Liver (tissue), 8 donors: ENCODE measurements at regions not wholly inside any gene's neighbourhood (a gene's known extent, or its start where the extent isn't known, plus 50 kb on each side); places are given as distances from the start of the nearest gene placed in this dataset.

Source experiments
- DNase-seq: peaks from one replicate; pipeline ENCODE4 v3.0.0-alpha.2; 2017; ENCODE audit warnings: low spot score
- H3K27ac ChIP-seq, 2 donors: one replicate each; pipeline ENCODE4 v1.7.0; 2013; ENCODE audit warnings: inconsistent platforms in 2 of 2, low read length in 2 of 2, control low read depth in 1 of 2, low read depth in 1 of 2, mild to moderate bottlenecking in 1 of 2
- H3K27me3 ChIP-seq, 4 donors: one replicate each; pipeline versions ENCODE4 v1.6.1 to v1.7.0; 2013; ENCODE audit warnings: low read length in 3 of 4, inconsistent platforms in 1 of 4, mild to moderate bottlenecking in 1 of 4, moderate library complexity in 1 of 4; ENCODE audit not compliant: control insufficient read depth in 4 of 4, insufficient read depth in 4 of 4
- H3K36me3 ChIP-seq, 4 donors: one replicate each; pipeline versions ENCODE4 v1.6.1 to v1.7.0; 2013; ENCODE audit warnings: low read length in 3 of 4, mild to moderate bottlenecking in 3 of 4, low read depth in 1 of 4, moderate library complexity in 1 of 4; ENCODE audit not compliant: control insufficient read depth in 4 of 4, insufficient read depth in 3 of 4
- H3K4me1 ChIP-seq, 4 donors: one replicate each; pipeline versions ENCODE4 v1.6.1 to v1.7.0; 2013; ENCODE audit warnings: low read length in 3 of 4, mild to moderate bottlenecking in 3 of 4, moderate library complexity in 1 of 4; ENCODE audit not compliant: control insufficient read depth in 4 of 4, insufficient read depth in 4 of 4
- H3K4me3 ChIP-seq, 3 donors: one replicate each; pipeline versions ENCODE4 v1.6.1 to v1.7.0; 2013; ENCODE audit warnings: low read length in 3 of 3, control low read depth in 1 of 3, low read depth in 1 of 3, mild to moderate bottlenecking in 1 of 3
- H3K9ac ChIP-seq, 2 donors: one replicate each; pipeline ENCODE4 v1.7.0; 2013; ENCODE audit warnings: low read length in 2 of 2, mild to moderate bottlenecking in 2 of 2, moderate library complexity in 2 of 2, control low read depth in 1 of 2, low read depth in 1 of 2
- H3K9me3 ChIP-seq, 4 donors: one replicate each; pipeline versions ENCODE4 v1.6.1 to v1.7.0; 2013; ENCODE audit warnings: low read length in 3 of 4; ENCODE audit not compliant: control insufficient read depth in 4 of 4
- EGR1 ChIP-seq, 2 donors: IDR thresholded peaks; 2 replicates each; pipeline ENCODE4 v1.6.1; 2016 to 2018; ENCODE audit warnings: antibody characterized with exemption in 2 of 2, low read depth in 2 of 2
- FOXA1 ChIP-seq: IDR thresholded peaks from 2 replicates; pipeline ENCODE4 v1.6.1; 2016; ENCODE audit warnings: antibody characterized with exemption
- FOXA2 ChIP-seq: IDR thresholded peaks from 2 replicates; pipeline ENCODE4 v1.6.1; 2016; ENCODE audit warnings: antibody characterized with exemption
- GABPA ChIP-seq, 2 donors: IDR thresholded peaks in 1 of 2; conservative IDR thresholded peaks in 1 of 2; 2 replicates each; pipeline ENCODE4 v1.6.1; 2016; ENCODE audit warnings: antibody characterized with exemption in 2 of 2, mild to moderate bottlenecking in 1 of 2, moderate library complexity in 1 of 2
- HNF4A ChIP-seq, 2 donors: conservative IDR thresholded peaks; 2 replicates each; pipeline ENCODE4 v1.6.1; 2016; ENCODE audit warnings: antibody characterized with exemption in 2 of 2, mild to moderate bottlenecking in 2 of 2
- HNF4G ChIP-seq: IDR thresholded peaks from 2 replicates; pipeline ENCODE4 v1.6.1; 2016; ENCODE audit warnings: antibody characterized with exemption
- JUND ChIP-seq, 2 donors: IDR thresholded peaks; 2 replicates each; pipeline ENCODE4 v1.6.1; 2016; ENCODE audit warnings: antibody characterized with exemption in 2 of 2
- NR2F2 ChIP-seq: IDR thresholded peaks from 2 replicates; pipeline ENCODE4 v1.6.1; 2016; ENCODE audit warnings: antibody characterized with exemption
- RAD21 ChIP-seq, 2 donors: IDR thresholded peaks; 2 replicates each; pipeline ENCODE4 v1.6.1; 2016; ENCODE audit warnings: antibody characterized with exemption in 2 of 2, mild to moderate bottlenecking in 2 of 2
- RXRA ChIP-seq, 2 donors: IDR thresholded peaks; 2 replicates each; pipeline ENCODE4 v1.6.1; 2017 to 2018; ENCODE audit warnings: antibody characterized with exemption in 2 of 2, mild to moderate bottlenecking in 1 of 2
- SP1 ChIP-seq: IDR thresholded peaks from 2 replicates; pipeline ENCODE4 v1.6.1; 2018; ENCODE audit warnings: antibody characterized with exemption, mild to moderate bottlenecking
- TAF1 ChIP-seq: conservative IDR thresholded peaks from 2 replicates; pipeline ENCODE4 v1.6.1; 2016; ENCODE audit warnings: antibody characterized with exemption, mild to moderate bottlenecking
- YY1 ChIP-seq: IDR thresholded peaks from 2 replicates; pipeline ENCODE4 v1.6.1; 2016; ENCODE audit warnings: antibody characterized with exemption, mild to moderate bottlenecking
- WGBS: extraction: QIAGEN DNeasy Blood & Tissue Kit; methylation state at CpG from one replicate; pipeline ENCODE4 v1.1.7; 2013; 5-methylcytosine and 5-hydroxymethylcytosine counted together
- TF ChIP-seq, protein P1 (sequence below): IDR thresholded peaks from 2 replicates; pipeline ENCODE4 v1.6.1; 2016; ENCODE audit warnings: antibody characterized with exemption
- TF ChIP-seq, protein P2 (sequence below): IDR thresholded peaks from 2 replicates; pipeline ENCODE4 v1.6.1; 2016; ENCODE audit warnings: antibody characterized with exemption
- TF ChIP-seq, protein P3 (sequence below): IDR thresholded peaks from 2 replicates; pipeline ENCODE4 v1.6.1; 2016; ENCODE audit warnings: antibody characterized with exemption
- TF ChIP-seq, protein P4 (sequence below): IDR thresholded peaks from 2 replicates; pipeline ENCODE4 v1.6.1; 2016; ENCODE audit warnings: antibody characterized with exemption, mild to moderate bottlenecking
- TF ChIP-seq, protein P5 (sequence below): fragments of 150-350 bp; IDR thresholded peaks from 2 replicates; pipeline ENCODE4 v1.5.1; 2017; ENCODE audit warnings: improper control_type of control experiment, low read depth, low read length; ENCODE audit not compliant: missing input control
- donor health status: healthy.
- donor health status: healthy.
- donor health status: healthy.
- donor health status: healthy.
- donor health status: healthy.

GRCh38 chr5:45800331-45800730, 104.2 kb upstream of the HCN1 start:
- TF ChIP-seq, protein P1, sequence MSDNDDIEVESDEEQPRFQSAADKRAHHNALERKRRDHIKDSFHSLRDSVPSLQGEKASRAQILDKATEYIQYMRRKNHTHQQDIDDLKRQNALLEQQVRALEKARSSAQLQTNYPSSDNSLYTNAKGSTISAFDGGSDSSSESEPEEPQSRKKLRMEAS, result no peak
- no peak for TF ChIP-seq HNF4A (conservative IDR thresholded peaks at IDR 0.05)
- TF ChIP-seq, protein P2, sequence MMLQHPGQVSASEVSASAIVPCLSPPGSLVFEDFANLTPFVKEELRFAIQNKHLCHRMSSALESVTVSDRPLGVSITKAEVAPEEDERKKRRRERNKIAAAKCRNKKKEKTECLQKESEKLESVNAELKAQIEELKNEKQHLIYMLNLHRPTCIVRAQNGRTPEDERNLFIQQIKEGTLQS, result no peak
- TF ChIP-seq, protein P3, sequence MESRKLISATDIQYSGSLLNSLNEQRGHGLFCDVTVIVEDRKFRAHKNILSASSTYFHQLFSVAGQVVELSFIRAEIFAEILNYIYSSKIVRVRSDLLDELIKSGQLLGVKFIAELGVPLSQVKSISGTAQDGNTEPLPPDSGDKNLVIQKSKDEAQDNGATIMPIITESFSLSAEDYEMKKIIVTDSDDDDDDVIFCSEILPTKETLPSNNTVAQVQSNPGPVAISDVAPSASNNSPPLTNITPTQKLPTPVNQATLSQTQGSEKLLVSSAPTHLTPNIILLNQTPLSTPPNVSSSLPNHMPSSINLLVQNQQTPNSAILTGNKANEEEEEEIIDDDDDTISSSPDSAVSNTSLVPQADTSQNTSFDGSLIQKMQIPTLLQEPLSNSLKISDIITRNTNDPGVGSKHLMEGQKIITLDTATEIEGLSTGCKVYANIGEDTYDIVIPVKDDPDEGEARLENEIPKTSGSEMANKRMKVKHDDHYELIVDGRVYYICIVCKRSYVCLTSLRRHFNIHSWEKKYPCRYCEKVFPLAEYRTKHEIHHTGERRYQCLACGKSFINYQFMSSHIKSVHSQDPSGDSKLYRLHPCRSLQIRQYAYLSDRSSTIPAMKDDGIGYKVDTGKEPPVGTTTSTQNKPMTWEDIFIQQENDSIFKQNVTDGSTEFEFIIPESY, result no peak
- TF ChIP-seq, protein P4, sequence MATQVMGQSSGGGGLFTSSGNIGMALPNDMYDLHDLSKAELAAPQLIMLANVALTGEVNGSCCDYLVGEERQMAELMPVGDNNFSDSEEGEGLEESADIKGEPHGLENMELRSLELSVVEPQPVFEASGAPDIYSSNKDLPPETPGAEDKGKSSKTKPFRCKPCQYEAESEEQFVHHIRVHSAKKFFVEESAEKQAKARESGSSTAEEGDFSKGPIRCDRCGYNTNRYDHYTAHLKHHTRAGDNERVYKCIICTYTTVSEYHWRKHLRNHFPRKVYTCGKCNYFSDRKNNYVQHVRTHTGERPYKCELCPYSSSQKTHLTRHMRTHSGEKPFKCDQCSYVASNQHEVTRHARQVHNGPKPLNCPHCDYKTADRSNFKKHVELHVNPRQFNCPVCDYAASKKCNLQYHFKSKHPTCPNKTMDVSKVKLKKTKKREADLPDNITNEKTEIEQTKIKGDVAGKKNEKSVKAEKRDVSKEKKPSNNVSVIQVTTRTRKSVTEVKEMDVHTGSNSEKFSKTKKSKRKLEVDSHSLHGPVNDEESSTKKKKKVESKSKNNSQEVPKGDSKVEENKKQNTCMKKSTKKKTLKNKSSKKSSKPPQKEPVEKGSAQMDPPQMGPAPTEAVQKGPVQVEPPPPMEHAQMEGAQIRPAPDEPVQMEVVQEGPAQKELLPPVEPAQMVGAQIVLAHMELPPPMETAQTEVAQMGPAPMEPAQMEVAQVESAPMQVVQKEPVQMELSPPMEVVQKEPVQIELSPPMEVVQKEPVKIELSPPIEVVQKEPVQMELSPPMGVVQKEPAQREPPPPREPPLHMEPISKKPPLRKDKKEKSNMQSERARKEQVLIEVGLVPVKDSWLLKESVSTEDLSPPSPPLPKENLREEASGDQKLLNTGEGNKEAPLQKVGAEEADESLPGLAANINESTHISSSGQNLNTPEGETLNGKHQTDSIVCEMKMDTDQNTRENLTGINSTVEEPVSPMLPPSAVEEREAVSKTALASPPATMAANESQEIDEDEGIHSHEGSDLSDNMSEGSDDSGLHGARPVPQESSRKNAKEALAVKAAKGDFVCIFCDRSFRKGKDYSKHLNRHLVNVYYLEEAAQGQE, result no peak
- no peak for TF ChIP-seq RAD21 (IDR thresholded peaks at IDR 0.05)
- TF ChIP-seq, protein P5, sequence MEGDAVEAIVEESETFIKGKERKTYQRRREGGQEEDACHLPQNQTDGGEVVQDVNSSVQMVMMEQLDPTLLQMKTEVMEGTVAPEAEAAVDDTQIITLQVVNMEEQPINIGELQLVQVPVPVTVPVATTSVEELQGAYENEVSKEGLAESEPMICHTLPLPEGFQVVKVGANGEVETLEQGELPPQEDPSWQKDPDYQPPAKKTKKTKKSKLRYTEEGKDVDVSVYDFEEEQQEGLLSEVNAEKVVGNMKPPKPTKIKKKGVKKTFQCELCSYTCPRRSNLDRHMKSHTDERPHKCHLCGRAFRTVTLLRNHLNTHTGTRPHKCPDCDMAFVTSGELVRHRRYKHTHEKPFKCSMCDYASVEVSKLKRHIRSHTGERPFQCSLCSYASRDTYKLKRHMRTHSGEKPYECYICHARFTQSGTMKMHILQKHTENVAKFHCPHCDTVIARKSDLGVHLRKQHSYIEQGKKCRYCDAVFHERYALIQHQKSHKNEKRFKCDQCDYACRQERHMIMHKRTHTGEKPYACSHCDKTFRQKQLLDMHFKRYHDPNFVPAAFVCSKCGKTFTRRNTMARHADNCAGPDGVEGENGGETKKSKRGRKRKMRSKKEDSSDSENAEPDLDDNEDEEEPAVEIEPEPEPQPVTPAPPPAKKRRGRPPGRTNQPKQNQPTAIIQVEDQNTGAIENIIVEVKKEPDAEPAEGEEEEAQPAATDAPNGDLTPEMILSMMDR, result no peak
- TF ChIP-seq EGR1 (IDR thresholded peaks at IDR 0.05; ENCODE audit: low read depth in 2 of 2), result no peak
- TF ChIP-seq SP1, result no peak
- no peak for TF ChIP-seq NR2F2
- TF ChIP-seq RXRA (IDR thresholded peaks at IDR 0.05), result no peak
- no peak for TF ChIP-seq TAF1
- no peak for TF ChIP-seq FOXA2
- no peak for TF ChIP-seq YY1
- no peak for TF ChIP-seq JUND (IDR thresholded peaks at IDR 0.05)
- TF ChIP-seq GABPA (IDR thresholded peaks at IDR 0.05 in 1 of 2, conservative IDR thresholded peaks at IDR 0.05 in 1 of 2), result no peak
- no peak for TF ChIP-seq HNF4G
- no peak for TF ChIP-seq FOXA1
- Histone ChIP-seq H3K27ac (no peak overlapping the region), H3K9me3 (peaks cover 0 to 12% (median 3%) of the 10 kb centered on the region in 4 donors), H3K27me3 (no peaks in the 10 kb centered on the region), H3K9ac (no peak overlapping the region), H3K4me1 (no peaks in the 10 kb centered on the region), H3K36me3 (no peaks in the 10 kb centered on the region), H3K4me3 (no peak overlapping the region)
- DNase-seq, result no peak
- 70% methylated on average over 2 of the region's 2 CpGs for WGBS
